ENCODE measurements at regions not wholly inside any gene's neighbourhood (a gene's known extent, or its start where the extent isn't known, plus 50 kb on each side); places are given as distances from the start of the nearest gene placed in this dataset.

DNA sequence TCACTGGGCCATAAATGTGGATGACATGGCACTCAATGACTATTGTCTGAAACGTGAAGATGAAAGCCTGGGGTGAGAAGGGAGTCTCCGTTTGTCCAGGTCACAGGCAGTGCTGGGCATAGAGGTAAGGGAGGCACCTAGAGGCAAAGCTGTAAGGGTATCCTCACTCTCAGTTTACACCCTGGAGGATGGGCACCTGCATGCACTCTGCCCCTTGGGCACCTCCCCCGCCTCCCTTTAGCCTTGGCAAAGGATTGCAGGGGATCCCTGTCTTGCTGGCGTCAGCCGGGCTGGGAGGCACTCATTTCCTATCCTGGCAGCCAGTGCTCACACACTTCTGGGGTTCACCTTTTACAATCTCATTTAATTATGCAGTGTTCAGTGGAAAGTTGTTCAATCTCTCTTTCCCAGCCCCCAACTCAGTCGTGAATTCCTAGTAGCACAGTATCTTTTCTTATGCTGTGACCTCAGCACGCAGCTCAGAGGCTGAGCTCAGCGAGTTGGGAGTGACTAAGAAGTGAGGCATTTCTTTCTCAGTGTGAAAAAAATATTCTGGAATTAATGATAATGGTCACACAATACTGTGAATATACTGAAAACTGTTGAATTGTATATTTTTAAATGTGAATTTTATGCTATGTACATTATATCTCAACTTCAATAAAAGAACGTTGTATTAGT, 866.6 kb downstream of the BRD1 start:
- H3K4me3 ChIP-seq (ENCODE audit: control insufficient read depth in 1 of 2, extremely low read depth in 1 of 2, low read length in 1 of 2): no peak overlapping the region
- H3K27me3 Mint-ChIP-seq: peaks cover 34 to 48% of the 10 kb centered on the region in 2 donors

GRCh38 chr22:48960576-48960975, 867.1 kb downstream of the BRD1 start:
- 70% methylated on average over 9 of the region's 13 CpGs for WGBS (ENCODE audit: insufficient coverage)
- Mint-ChIP-seq H3K9me3 (peaks cover 0 to 6% (median 5%) of the 10 kb centered on the region in 3 donors), H3K4me1 (no peaks in the 10 kb centered on the region), H3K36me3 (no peaks in the 10 kb centered on the region), H3K27me3 (peaks cover 34 to 48% of the 10 kb centered on the region in 2 donors), H3K27ac (no peak overlapping the region), H3K4me3 (no peak overlapping the region)
- DNase-seq (peak in 1 of 35 experiments; percentile 8), ATAC-seq (replicated peaks in 1 of 4) (no peak)
- Histone ChIP-seq H3K4me3 (ENCODE audit: control insufficient read depth in 1 of 2, extremely low read depth in 1 of 2, low read length in 1 of 2) (no peak overlapping the region), H3K27me3 (replicated peaks in 1 of 2; ENCODE audit: control insufficient read depth in 2 of 2, extremely low read depth in 1 of 2, insufficient read depth in 2 of 2, low read length in 1 of 2) (peaks cover 0 to 35% of the 10 kb centered on the region in 2 experiments), H3K36me3 (ENCODE audit: control insufficient read depth in 2 of 2, extremely low read depth in 1 of 2, insufficient read depth in 1 of 2, low read length in 1 of 2) (no peaks in the 10 kb centered on the region), H3K9me3 (no peaks in the 10 kb centered on the region), H3K4me1 (ENCODE audit: control insufficient read depth in 1 of 2, extremely low read depth in 1 of 2, insufficient read depth in 2 of 2, low read length in 2 of 2) (no peaks in the 10 kb centered on the region), H3K27ac (ENCODE audit: low read length) (no peak overlapping the region)
- ChIA-PET CTCF (no interaction called here), POLR2A (no interaction called here)

More for the DNA sequence above, 866.6 kb downstream of the BRD1 start:
- no peak overlapping the region for H3K4me3 Mint-ChIP-seq
- no peak overlapping the region for H3K27ac Mint-ChIP-seq
- H3K4me1 ChIP-seq (ENCODE audit: control insufficient read depth in 1 of 2, extremely low read depth in 1 of 2, insufficient read depth in 2 of 2, low read length in 2 of 2): no peaks in the 10 kb centered on the region
- no peaks in the 10 kb centered on the region for H3K36me3 ChIP-seq (ENCODE audit: control insufficient read depth in 2 of 2, extremely low read depth in 1 of 2, insufficient read depth in 1 of 2, low read length in 1 of 2)
- peaks cover 0 to 6% (median 5%) of the 10 kb centered on the region in 3 donors for H3K9me3 Mint-ChIP-seq
- no peaks in the 10 kb centered on the region for H3K4me1 Mint-ChIP-seq
- CTCF ChIA-PET: no interaction called here
- no peak for ATAC-seq (replicated peaks in 1 of 4)
- peaks cover 0 to 30% of the 10 kb centered on the region in 2 experiments for H3K27me3 ChIP-seq (replicated peaks in 1 of 2; ENCODE audit: control insufficient read depth in 2 of 2, extremely low read depth in 1 of 2, insufficient read depth in 2 of 2, low read length in 1 of 2)
- H3K27ac ChIP-seq (ENCODE audit: low read length): no peak overlapping the region
- POLR2A ChIA-PET: no interaction called here
- H3K9me3 ChIP-seq: no peaks in the 10 kb centered on the region
- peak in 1 of 35 experiments; percentile 7 for DNase-seq
- H3K36me3 Mint-ChIP-seq: no peaks in the 10 kb centered on the region
- WGBS (ENCODE audit: insufficient coverage): 20% methylated on average over 1 of the region's 9 CpGs

DNA sequence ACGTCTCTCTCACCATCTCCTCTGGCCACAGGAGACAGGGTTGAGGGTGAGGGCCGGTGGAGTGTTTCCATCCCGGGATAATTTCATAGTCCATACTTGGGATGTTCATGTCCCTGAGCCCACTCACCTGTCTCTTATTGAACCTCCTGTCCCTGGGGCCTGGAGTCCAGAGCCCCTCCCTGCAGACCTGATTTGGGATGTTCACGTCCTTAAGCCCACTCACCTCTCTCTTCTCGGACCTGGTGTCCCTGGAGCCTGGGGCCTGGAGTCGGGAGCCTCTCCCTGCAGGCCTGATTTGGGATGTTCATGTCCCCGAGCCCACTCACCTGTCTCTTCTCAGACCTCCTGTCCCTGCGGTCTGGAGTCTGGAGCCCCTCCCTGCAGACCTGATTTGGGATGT, 868.2 kb downstream of the BRD1 start:
- no peaks in the 10 kb centered on the region for H3K36me3 Mint-ChIP-seq

DNA sequence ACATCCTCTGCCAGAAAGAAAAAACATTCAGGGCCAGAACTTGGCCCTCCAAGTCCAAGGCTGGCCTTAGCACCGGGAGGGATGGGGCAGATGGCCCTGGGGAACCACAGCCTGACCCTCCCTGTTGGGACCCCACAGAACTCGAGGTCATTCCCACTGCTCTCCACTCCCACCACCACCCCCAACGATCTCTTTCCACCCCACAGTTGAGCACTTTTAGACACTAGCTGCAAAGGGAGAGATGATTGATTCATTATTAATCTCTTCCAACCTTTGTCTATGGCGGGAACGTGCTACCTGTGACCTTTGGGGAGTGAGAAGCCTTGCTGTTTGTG, 869.7 kb downstream of the BRD1 start:
- Histone ChIP-seq H3K36me3 (ENCODE audit: control insufficient read depth in 2 of 2, extremely low read depth in 1 of 2, insufficient read depth in 1 of 2, low read length in 1 of 2) (no peaks in the 10 kb centered on the region), H3K4me1 (ENCODE audit: control insufficient read depth in 1 of 2, extremely low read depth in 1 of 2, insufficient read depth in 2 of 2, low read length in 2 of 2) (no peaks in the 10 kb centered on the region), H3K4me3 (ENCODE audit: control insufficient read depth in 1 of 2, extremely low read depth in 1 of 2, low read length in 1 of 2) (no peak overlapping the region), H3K27ac (ENCODE audit: low read length) (no peak overlapping the region), H3K9me3 (no peaks in the 10 kb centered on the region), H3K27me3 (replicated peaks in 1 of 2; ENCODE audit: control insufficient read depth in 2 of 2, extremely low read depth in 1 of 2, insufficient read depth in 2 of 2, low read length in 1 of 2) (peaks cover 0 to 35% of the 10 kb centered on the region in 2 experiments)
- Mint-ChIP-seq H3K9me3 (peaks cover 0 to 5% (median 0%) of the 10 kb centered on the region in 3 donors), H3K36me3 (no peaks in the 10 kb centered on the region), H3K4me1 (no peaks in the 10 kb centered on the region), H3K4me3 (no peak overlapping the region), H3K27ac (no peak overlapping the region), H3K27me3 (peaks cover 24 to 31% of the 10 kb centered on the region in 2 donors)
- ChIA-PET POLR2A (no interaction called here), CTCF (no interaction called here)
- DNase-seq: peak in 1 of 35 experiments; percentile 3
- WGBS (ENCODE audit: insufficient coverage): no CpG with 5 or more reads among the region's 5 CpGs
- no peak for ATAC-seq (replicated peaks in 1 of 4)

More for the DNA sequence above, 868.2 kb downstream of the BRD1 start:
- ATAC-seq (replicated peaks in 1 of 4): no peak
- Histone ChIP-seq H3K4me1 (ENCODE audit: control insufficient read depth in 1 of 2, extremely low read depth in 1 of 2, insufficient read depth in 2 of 2, low read length in 2 of 2) (no peaks in the 10 kb centered on the region), H3K27ac (ENCODE audit: low read length) (no peak overlapping the region), H3K27me3 (replicated peaks in 1 of 2; ENCODE audit: control insufficient read depth in 2 of 2, extremely low read depth in 1 of 2, insufficient read depth in 2 of 2, low read length in 1 of 2) (peaks cover 0 to 35% of the 10 kb centered on the region in 2 experiments), H3K4me3 (ENCODE audit: control insufficient read depth in 1 of 2, extremely low read depth in 1 of 2, low read length in 1 of 2) (no peak overlapping the region), H3K36me3 (ENCODE audit: control insufficient read depth in 2 of 2, extremely low read depth in 1 of 2, insufficient read depth in 1 of 2, low read length in 1 of 2) (no peaks in the 10 kb centered on the region), H3K9me3 (no peaks in the 10 kb centered on the region)
- no peak overlapping the region for H3K27ac Mint-ChIP-seq
- peak in 1 of 35 experiments; percentile 11 for DNase-seq
- peaks cover 34 to 47% of the 10 kb centered on the region in 2 donors for H3K27me3 Mint-ChIP-seq
- H3K9me3 Mint-ChIP-seq: peaks cover 0 to 6% (median 5%) of the 10 kb centered on the region in 3 donors
- H3K4me1 Mint-ChIP-seq: no peaks in the 10 kb centered on the region
- H3K4me3 Mint-ChIP-seq: no peak overlapping the region
- POLR2A ChIA-PET: no interaction called here
- WGBS (ENCODE audit: insufficient coverage): 74% methylated on average over 6 of the region's 8 CpGs
- CTCF ChIA-PET: no interaction called here

DNA sequence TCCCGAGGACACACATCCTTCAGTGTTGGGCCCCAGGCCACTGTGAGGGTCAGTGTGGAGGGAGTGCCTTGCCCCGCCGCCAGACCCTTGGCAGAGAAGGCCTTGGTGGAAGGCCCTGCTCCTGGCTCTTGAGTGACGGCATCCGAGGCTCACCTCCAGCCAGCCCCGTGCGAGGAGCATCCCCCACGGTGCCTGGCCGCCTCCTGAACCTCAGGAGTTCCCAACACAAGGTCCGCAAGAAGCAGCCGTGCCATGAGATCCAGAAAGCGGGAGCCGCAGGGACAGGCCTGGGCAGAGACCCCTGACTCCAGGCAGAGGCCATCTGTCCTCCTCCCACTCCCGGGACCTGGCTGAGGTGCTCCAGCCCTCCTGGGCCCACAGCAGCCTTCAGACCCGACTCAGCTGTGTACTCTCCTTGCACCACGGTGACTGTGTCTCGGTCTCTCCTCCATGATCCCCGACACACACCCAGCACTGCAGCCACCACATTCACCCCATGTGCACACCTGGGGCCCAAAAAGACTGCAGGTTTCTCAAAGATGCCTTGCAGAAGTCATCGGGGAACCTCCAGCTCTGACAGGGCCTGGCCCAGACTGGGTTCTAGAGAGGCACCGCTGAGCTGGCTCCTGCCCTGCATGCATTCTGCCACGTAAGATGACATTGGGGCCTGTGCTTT, 870.2 kb downstream of the BRD1 start:
- DNase-seq (peak in 3 of 35 experiments; percentile 1 to 20 (median 3)), ATAC-seq (replicated peaks in 1 of 4) (no peak)
- peaks cover 0 to 37% of the 10 kb centered on the region in 2 experiments for H3K27me3 ChIP-seq (replicated peaks in 1 of 2; ENCODE audit: control insufficient read depth in 2 of 2, extremely low read depth in 1 of 2, insufficient read depth in 2 of 2, low read length in 1 of 2)
- H3K36me3 ChIP-seq (ENCODE audit: control insufficient read depth in 2 of 2, extremely low read depth in 1 of 2, insufficient read depth in 1 of 2, low read length in 1 of 2): no peaks in the 10 kb centered on the region
- no peaks in the 10 kb centered on the region for H3K4me1 Mint-ChIP-seq
- CTCF ChIA-PET: no interaction called here
- no peaks in the 10 kb centered on the region for H3K4me1 ChIP-seq (ENCODE audit: control insufficient read depth in 1 of 2, extremely low read depth in 1 of 2, insufficient read depth in 2 of 2, low read length in 2 of 2)
- H3K4me3 Mint-ChIP-seq: no peak overlapping the region
- no peaks in the 10 kb centered on the region for H3K9me3 ChIP-seq
- H3K27me3 Mint-ChIP-seq: peaks cover 20 to 26% of the 10 kb centered on the region in 2 donors
- 92% methylated on average over 16 of the region's 21 CpGs for WGBS (ENCODE audit: insufficient coverage)
- H3K9me3 Mint-ChIP-seq: peaks cover 0 to 5% (median 0%) of the 10 kb centered on the region in 3 donors
- H3K4me3 ChIP-seq (ENCODE audit: control insufficient read depth in 1 of 2, extremely low read depth in 1 of 2, low read length in 1 of 2): no peak overlapping the region
- no peaks in the 10 kb centered on the region for H3K36me3 Mint-ChIP-seq
- POLR2A ChIA-PET: no interaction called here
- no peak overlapping the region for H3K27ac ChIP-seq (ENCODE audit: low read length)
- no peak overlapping the region for H3K27ac Mint-ChIP-seq

DNA sequence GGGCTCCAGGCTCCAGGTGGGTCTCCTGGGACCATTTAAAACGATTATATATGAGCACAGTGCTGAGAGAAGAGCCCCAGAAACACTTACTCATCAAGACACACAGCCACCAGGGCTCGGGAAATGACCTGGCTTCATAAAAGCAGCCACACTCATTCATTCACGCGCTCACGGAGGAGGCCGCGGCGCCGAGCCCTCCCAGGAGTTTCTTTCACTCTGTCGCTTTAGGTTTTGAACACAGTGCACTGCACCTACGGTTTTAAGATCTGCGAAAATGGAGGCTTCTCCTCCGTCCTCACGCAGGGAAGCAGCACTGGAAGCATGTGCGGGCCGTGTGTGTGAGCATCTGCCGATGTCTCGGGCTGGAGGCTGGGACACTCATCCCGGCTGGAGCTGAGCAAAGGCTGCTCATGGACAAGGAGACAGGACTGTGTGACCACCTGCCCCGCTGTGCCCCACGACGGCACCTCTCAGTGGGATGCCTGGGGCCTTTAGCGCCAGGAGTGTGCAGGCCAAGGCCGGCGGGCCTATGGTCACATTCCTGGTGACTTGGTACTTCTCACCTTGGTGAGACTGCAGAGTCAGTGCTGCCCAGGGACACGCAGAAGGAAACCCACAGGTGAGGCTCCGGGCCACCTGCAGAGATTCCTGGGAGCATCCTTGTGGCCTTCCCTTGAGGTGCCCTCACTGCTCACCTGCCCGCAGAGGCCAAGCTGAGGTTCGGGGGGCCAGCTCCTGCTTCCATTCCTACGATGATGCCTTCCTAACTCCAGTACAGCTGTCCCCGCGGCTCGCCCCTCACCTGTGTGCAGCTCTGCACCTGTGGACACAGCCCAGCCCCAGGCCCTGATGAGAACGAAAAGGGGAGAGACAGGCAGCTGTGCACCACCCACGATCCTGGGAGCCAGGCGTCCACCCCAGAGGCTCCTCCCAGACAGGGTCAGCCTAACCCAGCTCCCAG, 872.0 kb downstream of the BRD1 start:
- WGBS (ENCODE audit: insufficient coverage): 90% methylated on average over 35 of the region's 36 CpGs
- Histone ChIP-seq H3K27ac (ENCODE audit: low read length) (no peak overlapping the region), H3K36me3 (ENCODE audit: control insufficient read depth in 2 of 2, extremely low read depth in 1 of 2, insufficient read depth in 1 of 2, low read length in 1 of 2) (no peaks in the 10 kb centered on the region), H3K4me1 (ENCODE audit: control insufficient read depth in 1 of 2, extremely low read depth in 1 of 2, insufficient read depth in 2 of 2, low read length in 2 of 2) (no peaks in the 10 kb centered on the region), H3K9me3 (no peaks in the 10 kb centered on the region), H3K27me3 (replicated peaks in 1 of 2; ENCODE audit: control insufficient read depth in 2 of 2, extremely low read depth in 1 of 2, insufficient read depth in 2 of 2, low read length in 1 of 2) (peaks cover 0 to 32% of the 10 kb centered on the region in 2 experiments), H3K4me3 (ENCODE audit: control insufficient read depth in 1 of 2, extremely low read depth in 1 of 2, low read length in 1 of 2) (no peak overlapping the region)
- H3K4me3 Mint-ChIP-seq: no peak overlapping the region
- H3K27ac Mint-ChIP-seq: no peak overlapping the region
- DNase-seq (peak in 2 of 35 experiments; percentile 2 to 12), ATAC-seq (replicated peaks in 1 of 4) (no peak)
- no peaks in the 10 kb centered on the region for H3K4me1 Mint-ChIP-seq
- H3K9me3 Mint-ChIP-seq: peaks cover 0 to 5% (median 0%) of the 10 kb centered on the region in 3 donors
- POLR2A ChIA-PET: no interaction called here
- CTCF ChIA-PET: no interaction called here
- H3K27me3 Mint-ChIP-seq: peaks cover 8 to 9% of the 10 kb centered on the region in 2 donors
- no peaks in the 10 kb centered on the region for H3K36me3 Mint-ChIP-seq

Measured in T-cell (primary cell).